Gastrocnemius medialis (tissue), 4 donors: ENCODE measurements at regions not wholly inside any gene's neighbourhood (a gene's known extent, or its start where the extent isn't known, plus 50 kb on each side); places are given as distances from the start of the nearest gene placed in this dataset.
A peak's percentile ranks its signal among the peaks of the same experiment; 100 is the strongest.

Experiments
- CTCF ChIP-seq, 5 experiments: fragments of 450-650 bp in 3 of 5; fragments of 200-600 bp in 2 of 5; sonication (generic) in 2 of 5; IDR thresholded peaks in 4 of 5; conservative IDR thresholded peaks in 1 of 5; 1 replicate in 4 of 5; 2 replicates in 1 of 5; pipeline ENCODE4 v1.5.1; 2016 to 2019; ENCODE audit warnings: antibody characterized with exemption in 5 of 5, mild to moderate bottlenecking in 3 of 5, moderate library complexity in 3 of 5
- POLR2A ChIP-seq, 2 donors: fragments of 450-650 bp; IDR thresholded peaks; one replicate each; pipeline ENCODE4 v1.6.1; 2017; ENCODE audit warnings: antibody characterized with exemption in 2 of 2, mild to moderate bottlenecking in 2 of 2, moderate library complexity in 2 of 2

GRCh38 chr10:113454341-113455061, 98.4 kb upstream of the HABP2 start:
- TF ChIP-seq POLR2A (IDR thresholded peaks at IDR 0.05) (no peak), CTCF (IDR thresholded peaks at IDR 0.05 in 4 of 5, conservative IDR thresholded peaks at IDR 0.05 in 1 of 5) (peak in 4 of 5 experiments; percentile 11 to 50 (median 40))
